IMR-90 (cell line): ENCODE measurements at regions not wholly inside any gene's neighbourhood (a gene's known extent, or its start where the extent isn't known, plus 50 kb on each side); places are given as distances from the start of the nearest gene placed in this dataset.

Source experiments
- ATAC-seq: fragments of 200-7000 bp; cut with Tn5 transposase; 2 replicates; pipeline ENCODE4 v1.9.1; 2020; ENCODE audit warnings: low read depth, mild to moderate bottlenecking, moderate library complexity
- BruUV-seq: library from RNA; stranded (reverse); fragments of 400-500 nt; replicated peaks from 2 replicates; lab custom pipeline; 2021; lab: Mats Ljungman, UMichigan
- CTCF ChIA-PET: fragments of 300-600 bp; formaldehyde crosslinking; extraction: SDS; loops from one replicate; lab custom pipeline; 2021; ENCODE audit warnings: antibody characterized with exemption; lab: Yijun Ruan, JAX
- POLR2A ChIA-PET: fragments of 300-600 bp; sonication (Branson Sonifier 250); formaldehyde crosslinking; loops from one replicate; lab custom pipeline; 2022; ENCODE audit warnings: antibody characterized with exemption; ENCODE audit not compliant: unreplicated experiment; lab: Charles Lee
- DNase-seq: peaks from one replicate; pipeline ENCODE4 v3.0.0; 2013
- H2AFZ ChIP-seq: replicated peaks from 2 replicates; pipeline ENCODE3; 2013; ENCODE audit warnings: low read length, mild to moderate bottlenecking; ENCODE audit not compliant: poor library complexity
- H2AK5ac ChIP-seq: 2 replicates; pipeline ENCODE4 v1.6.1; 2013; ENCODE audit warnings: low read depth, low read length, inconsistent platforms
- H2AK9ac ChIP-seq: replicated peaks from 2 replicates; pipeline ENCODE3; 2013; ENCODE audit warnings: mild to moderate bottlenecking, low read depth, low read length, moderate library complexity; ENCODE audit not compliant: poor library complexity
- H2BK120ac ChIP-seq: 2 replicates; pipeline ENCODE4 v1.6.1; 2013; ENCODE audit warnings: low read depth, low read length, inconsistent platforms
- H2BK15ac ChIP-seq: 3 replicates; pipeline ENCODE4 v1.6.1; 2013; ENCODE audit warnings: low read depth, low read length, inconsistent platforms
- H2BK20ac ChIP-seq: 2 replicates; pipeline ENCODE4 v1.6.1; 2013; ENCODE audit warnings: low read depth, mild to moderate bottlenecking, inconsistent platforms, low read length, moderate library complexity
- H2BK5ac ChIP-seq: 2 replicates; pipeline ENCODE4 v1.6.1; 2013; ENCODE audit warnings: mild to moderate bottlenecking, low read depth, low read length, inconsistent platforms; ENCODE audit not compliant: poor library complexity, severe bottlenecking
- H3K14ac ChIP-seq: replicated peaks from 2 replicates; pipeline ENCODE4 v1.6.1; 2013; ENCODE audit warnings: low read depth, low read length, inconsistent platforms
- H3K18ac ChIP-seq: 2 replicates; pipeline ENCODE4 v1.6.1; 2013; ENCODE audit warnings: low read depth, low read length, control low read depth
- H3K23ac ChIP-seq: 2 replicates; pipeline ENCODE4 v1.6.1; 2013; ENCODE audit warnings: low read depth, low read length, inconsistent platforms
- H3K27ac ChIP-seq: 2 replicates; pipeline ENCODE4 v1.5.1; 2013; ENCODE audit warnings: mild to moderate bottlenecking, control low read depth, low read length; ENCODE audit not compliant: insufficient read depth
- H3K27me3 ChIP-seq: 2 replicates; pipeline ENCODE4 v1.6.1; 2013; ENCODE audit warnings: low read length; ENCODE audit not compliant: control insufficient read depth, insufficient read depth
- H3K36me3 ChIP-seq: 2 replicates; pipeline ENCODE4 v1.6.1; 2013; ENCODE audit warnings: low read length, mixed read lengths; ENCODE audit not compliant: control insufficient read depth, insufficient read depth
- H3K4ac ChIP-seq: 2 replicates; pipeline ENCODE4 v1.6.1; 2013; ENCODE audit warnings: low read depth, low read length, inconsistent platforms
- H3K4me1 ChIP-seq: 2 replicates; pipeline ENCODE4 v1.6.1; 2013; ENCODE audit warnings: low read length, mixed read lengths; ENCODE audit not compliant: control insufficient read depth, insufficient read depth
- H3K4me2 ChIP-seq: 2 replicates; pipeline ENCODE4 v1.6.1; 2013; ENCODE audit warnings: low read depth, mild to moderate bottlenecking, control low read depth, low read length, moderate library complexity
- H3K4me3 ChIP-seq: 2 replicates; pipeline ENCODE4 v1.5.1; 2013; ENCODE audit warnings: low read depth, mild to moderate bottlenecking, control low read depth, low read length, moderate library complexity; ENCODE audit not compliant: insufficient read depth
- H3K56ac ChIP-seq: 2 replicates; pipeline ENCODE4 v1.6.1; 2013; ENCODE audit warnings: low read length, inconsistent platforms; ENCODE audit not compliant: insufficient read depth; ENCODE audit errors: extremely low read depth
- H3K79me1 ChIP-seq, 2 experiments: 2 replicates each; pipeline ENCODE4 v1.6.1; 2013; ENCODE audit warnings: low read length in 2 of 2, inconsistent platforms in 1 of 2, low read depth in 1 of 2
- H3K9ac ChIP-seq: 2 replicates; pipeline ENCODE4 v1.6.1; 2013; ENCODE audit warnings: low read depth, low read length, control low read depth
- H3K9me1 ChIP-seq: 2 replicates; pipeline ENCODE4 v1.6.1; 2013; ENCODE audit warnings: low read length, inconsistent platforms; ENCODE audit not compliant: insufficient read depth
- H3K9me3 ChIP-seq: 2 replicates; pipeline ENCODE4 v1.6.1; 2013; ENCODE audit warnings: low read length; ENCODE audit not compliant: control insufficient read depth, insufficient read depth
- H4K20me1 ChIP-seq: 2 replicates; pipeline ENCODE4 v1.6.1; 2013; ENCODE audit warnings: low read length, inconsistent platforms; ENCODE audit not compliant: insufficient read depth
- H4K5ac ChIP-seq: 2 replicates; pipeline ENCODE4 v1.6.1; 2013; ENCODE audit warnings: mild to moderate bottlenecking, low read depth, low read length, control low read depth
- H4K8ac ChIP-seq, 2 experiments: 2 replicates each; pipeline ENCODE4 v1.6.1; 2013; ENCODE audit warnings: low read depth in 2 of 2, low read length in 2 of 2, control low read depth in 1 of 2, inconsistent platforms in 1 of 2
- H4K91ac ChIP-seq: 2 replicates; pipeline ENCODE4 v1.6.1; 2013; ENCODE audit warnings: low read depth, low read length, inconsistent platforms; ENCODE audit not compliant: insufficient read depth
- BHLHE40 ChIP-seq: fragments of 150-350 bp; IDR thresholded peaks from 2 replicates; pipeline ENCODE4 v1.6.1; 2016; ENCODE audit warnings: mild to moderate bottlenecking, low read depth, low read length
- CHD1 ChIP-seq: IDR thresholded peaks from 2 replicates; pipeline ENCODE4 v1.6.1; 2012; ENCODE audit warnings: low read depth, low read length, improper control_type of control experiment
- CTCF ChIP-seq: conservative IDR thresholded peaks from 2 replicates; pipeline ENCODE4 v1.5.1; 2012; ENCODE audit warnings: mild to moderate bottlenecking, low read depth, low read length, improper control_type of control experiment
- ELK1 ChIP-seq: fragments of 150-350 bp; IDR thresholded peaks from 2 replicates; pipeline ENCODE4 v1.6.1; 2016; ENCODE audit warnings: low read depth, mild to moderate bottlenecking, low read length, moderate library complexity, borderline replicate concordance
- MAZ ChIP-seq: IDR thresholded peaks from 2 replicates; pipeline ENCODE4 v1.6.1; 2012; ENCODE audit warnings: low read depth, mild to moderate bottlenecking, low read length, improper control_type of control experiment, moderate library complexity, borderline replicate concordance
- MXI1 ChIP-seq: IDR thresholded peaks from 2 replicates; pipeline ENCODE4 v1.6.1; 2012; ENCODE audit warnings: low read depth, mild to moderate bottlenecking, low read length, moderate library complexity, borderline replicate concordance
- NFE2L2 ChIP-seq: fragments of 150-350 bp; IDR thresholded peaks from 2 replicates; pipeline ENCODE4 v1.6.1; 2016; ENCODE audit warnings: low read depth, mild to moderate bottlenecking, low read length
- POLR2A ChIP-seq: IDR thresholded peaks from 2 replicates; pipeline ENCODE4 v1.6.1; 2012; ENCODE audit warnings: mild to moderate bottlenecking, low read depth, low read length
- RAD21 ChIP-seq: IDR thresholded peaks from 2 replicates; pipeline ENCODE4 v1.6.1; 2012; ENCODE audit warnings: low read length, improper control_type of control experiment
- RCOR1 ChIP-seq: IDR thresholded peaks from 2 replicates; pipeline ENCODE4 v1.6.1; 2012; ENCODE audit warnings: mild to moderate bottlenecking, low read length, improper control_type of control experiment; ENCODE audit not compliant: insufficient replicate concordance
- RFX5 ChIP-seq: IDR thresholded peaks from 2 replicates; pipeline ENCODE4 v1.8.0; 2012; ENCODE audit warnings: low read depth, mild to moderate bottlenecking, low read length, moderate library complexity
- SMC3 ChIP-seq: fragments of 150-350 bp; IDR thresholded peaks from 2 replicates; pipeline ENCODE4 v1.6.1; 2016; ENCODE audit warnings: low read depth, mild to moderate bottlenecking, antibody characterized with exemption, low read length, moderate library complexity
- USF2 ChIP-seq: fragments of 150-350 bp; IDR thresholded peaks from 2 replicates; pipeline ENCODE4 v1.6.1; 2017; ENCODE audit warnings: mild to moderate bottlenecking, antibody characterized with exemption, low read length, low read depth
- WGBS, 2 experiments: methylation state at CpG; one replicate each; pipeline versions ENCODE4 v1.1.5 to v1.1.7; 2013; ENCODE audit warnings: missing lambda C conversion rate in 2 of 2; ENCODE audit not compliant: insufficient read length in 1 of 2; ENCODE audit errors: extremely low coverage in 2 of 2; 5-methylcytosine and 5-hydroxymethylcytosine counted together
- dilution Hi-C: fragments of 300-500 bp; cut with HindIII; formaldehyde crosslinking; loops from one replicate; pipeline ENCODE4 v1.14.3; 2018; ENCODE audit warnings: low sequenced_read_pairs; ENCODE audit not compliant: unreplicated experiment
- in situ Hi-C: fragments of 300-500 bp; cut with MboI; formaldehyde crosslinking; loops from 3 replicates; pipeline ENCODE4 v1.14.3; 2019; ENCODE audit warnings: low sequenced_read_pairs, inconsistent platforms, mixed read lengths
- intact Hi-C: fragments of 100-400 bp; cut with micrococcal nuclease; formaldehyde crosslinking; loops from 2 replicates; pipeline ENCODE4 v1.10.0; 2022

GRCh38 chr1:88058205-88058604 is 625.9 kb upstream of the PKN2 start:
- H3K14ac ChIP-seq = no peak overlapping the region
- H2BK5ac ChIP-seq = no peak overlapping the region
- H3K4me2 ChIP-seq = no peak overlapping the region
- no peaks in the 10 kb centered on the region for H3K36me3 ChIP-seq
- no peak overlapping the region for H2BK15ac ChIP-seq
- ATAC-seq (no peak), DNase-seq (no peak)
- H3K27me3 ChIP-seq = no peaks in the 10 kb centered on the region
- H3K9ac ChIP-seq = no peak overlapping the region
- no peak overlapping the region for H4K5ac ChIP-seq
- ChIA-PET POLR2A (no interaction called here), CTCF (interaction anchor here (0.7 kb wide), 1 partner anchor 55 kb away, joined by 3 read pairs; no protein-coding TSS in a partner anchor)
- H4K8ac ChIP-seq = no peak overlapping the region
- no peaks in the 10 kb centered on the region for H3K79me1 ChIP-seq
- H2BK20ac ChIP-seq = no peak overlapping the region
- H3K4ac ChIP-seq = no peak overlapping the region
- BruUV-seq = no TSS peak
- intact Hi-C loops = no loop called here
- no CpG with 5 or more reads among the region's 2 CpGs for WGBS, 2 experiments
- TF ChIP-seq RCOR1 (no peak), CHD1 (no peak), NFE2L2 (no peak), MXI1 (no peak), BHLHE40 (no peak), MAZ (no peak), ELK1 (no peak), USF2 (no peak), POLR2A (no peak), RFX5 (no peak), RAD21 (no peak), CTCF (no peak), SMC3 (no peak)
- H4K20me1 ChIP-seq = no peaks in the 10 kb centered on the region
- in situ Hi-C loops = loop anchor here (25.0 kb wide), 1 partner anchor 921 kb away; no protein-coding TSS in a partner anchor
- H3K18ac ChIP-seq = no peak overlapping the region
- dilution Hi-C loops = no loop called here
- no peak overlapping the region for H2AFZ ChIP-seq
- no peak overlapping the region for H3K56ac ChIP-seq
- H3K4me1 ChIP-seq = no peaks in the 10 kb centered on the region
- no peak overlapping the region for H3K27ac ChIP-seq
- no peak overlapping the region for H3K23ac ChIP-seq
- H2AK5ac ChIP-seq = no peak overlapping the region
- no peak overlapping the region for H2AK9ac ChIP-seq
- H4K91ac ChIP-seq = no peak overlapping the region
- 0 out of 2 replicates have a peak, but pooled peaks cover 2% of the 10 kb centered on the region for H3K9me1 ChIP-seq
- no peak overlapping the region for H2BK120ac ChIP-seq
- H3K9me3 ChIP-seq = no peaks in the 10 kb centered on the region
- H3K4me3 ChIP-seq = no peak overlapping the region
